Esophagus squamous epithelium (tissue), 5 donors: ENCODE measurements at regions not wholly inside any gene's neighbourhood (a gene's known extent, or its start where the extent isn't known, plus 50 kb on each side); places are given as distances from the start of the nearest gene placed in this dataset.

Experiments used
- DNase-seq: peaks from one replicate; lab custom pipeline; 2025; lab: John Stamatoyannopoulos, UW
- H3K27ac ChIP-seq, 4 donors: fragments of 200-600 bp; sonication (generic); one replicate each; pipeline ENCODE4 v1.5.1; 2016 to 2019; ENCODE audit warnings: mild to moderate bottlenecking in 1 of 4
- H3K27me3 ChIP-seq, 4 donors: fragments of 200-600 bp; sonication (generic); 1 replicate in 3 of 4; 2 replicates in 1 of 4; pipeline versions ENCODE4 v1.5.1 to v1.6.0; 2017 to 2021; ENCODE audit warnings: antibody characterized with exemption in 1 of 4
- H3K36me3 ChIP-seq, 3 donors: fragments of 200-600 bp; sonication (generic); one replicate each; pipeline ENCODE4 v1.5.1; 2016 to 2019
- H3K4me1 ChIP-seq, 3 donors: fragments of 200-600 bp; sonication (generic); one replicate each; pipeline ENCODE4 v1.5.1; 2017 to 2019
- H3K4me3 ChIP-seq, 4 donors: fragments of 200-600 bp; sonication (generic); 1 replicate in 3 of 4; 2 replicates in 1 of 4; pipeline ENCODE4 v1.5.1; 2016 to 2019; ENCODE audit warnings: mild to moderate bottlenecking in 2 of 4, moderate library complexity in 1 of 4
- H3K9me3 ChIP-seq, 3 donors: fragments of 200-600 bp; sonication (generic); one replicate each; pipeline ENCODE4 v1.5.1; 2016 to 2019
- POLR2A ChIP-seq, 4 donors: fragments of 450-650 bp; IDR thresholded peaks; one replicate each; pipeline ENCODE4 v1.6.1; 2017; ENCODE audit warnings: antibody characterized with exemption in 4 of 4, mild to moderate bottlenecking in 4 of 4, moderate library complexity in 3 of 4
- whole genome bisulfite sequencing, 2 donors: methylation state at CpG; one replicate each; pipeline ENCODE4 v1.1.5; 2018; 5-methylcytosine and 5-hydroxymethylcytosine counted together
- intact Hi-C: fragments of 100-400 bp; cut with DNase I; formaldehyde crosslinking; loops from one replicate; pipeline ENCODE4 v1.15.0; 2022
- TF ChIP-seq, protein P1 (sequence below), 6 experiments: fragments of 450-650 bp in 4 of 6; fragments of 200-600 bp in 2 of 6; sonication (generic) in 2 of 6; IDR thresholded peaks; one replicate each; pipeline ENCODE4 v1.5.1; 2016 to 2019; ENCODE audit warnings: antibody characterized with exemption in 6 of 6, mild to moderate bottlenecking in 4 of 6, moderate library complexity in 4 of 6
- donor health status: DM: yes; HTN: yes; CAD: no.

DNA sequence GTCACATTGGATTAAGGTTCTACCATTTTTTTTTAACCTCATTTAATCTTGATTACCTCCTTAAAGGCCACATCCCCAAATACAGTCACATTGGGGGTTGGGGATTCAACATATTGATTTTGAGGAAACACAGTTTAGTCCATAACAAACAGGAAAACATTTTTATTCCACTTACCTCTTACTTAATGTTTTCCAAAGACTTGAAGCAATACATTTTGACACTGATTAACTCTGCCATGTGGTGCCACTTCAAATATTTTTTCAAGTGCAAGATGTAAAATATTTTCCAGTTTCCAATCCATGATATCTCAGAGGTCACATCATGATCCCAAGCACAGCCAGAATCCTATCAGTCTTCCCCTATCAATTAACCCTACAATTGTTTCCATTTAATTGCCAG, 548.0 kb downstream of the CSNK1G3 start:
- Histone ChIP-seq H3K4me1 (peaks cover 0 to 63% (median 19%) of the 10 kb centered on the region in 3 donors), H3K36me3 (no peaks in the 10 kb centered on the region), H3K9me3 (no peaks in the 10 kb centered on the region), H3K27ac (no peak overlapping the region), H3K27me3 (no peaks in the 10 kb centered on the region), H3K4me3 (no peak overlapping the region)
- TF ChIP-seq, protein P1, sequence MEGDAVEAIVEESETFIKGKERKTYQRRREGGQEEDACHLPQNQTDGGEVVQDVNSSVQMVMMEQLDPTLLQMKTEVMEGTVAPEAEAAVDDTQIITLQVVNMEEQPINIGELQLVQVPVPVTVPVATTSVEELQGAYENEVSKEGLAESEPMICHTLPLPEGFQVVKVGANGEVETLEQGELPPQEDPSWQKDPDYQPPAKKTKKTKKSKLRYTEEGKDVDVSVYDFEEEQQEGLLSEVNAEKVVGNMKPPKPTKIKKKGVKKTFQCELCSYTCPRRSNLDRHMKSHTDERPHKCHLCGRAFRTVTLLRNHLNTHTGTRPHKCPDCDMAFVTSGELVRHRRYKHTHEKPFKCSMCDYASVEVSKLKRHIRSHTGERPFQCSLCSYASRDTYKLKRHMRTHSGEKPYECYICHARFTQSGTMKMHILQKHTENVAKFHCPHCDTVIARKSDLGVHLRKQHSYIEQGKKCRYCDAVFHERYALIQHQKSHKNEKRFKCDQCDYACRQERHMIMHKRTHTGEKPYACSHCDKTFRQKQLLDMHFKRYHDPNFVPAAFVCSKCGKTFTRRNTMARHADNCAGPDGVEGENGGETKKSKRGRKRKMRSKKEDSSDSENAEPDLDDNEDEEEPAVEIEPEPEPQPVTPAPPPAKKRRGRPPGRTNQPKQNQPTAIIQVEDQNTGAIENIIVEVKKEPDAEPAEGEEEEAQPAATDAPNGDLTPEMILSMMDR (IDR thresholded peaks at IDR 0.05), result no peak
- TF ChIP-seq POLR2A (IDR thresholded peaks at IDR 0.05), result no peak
- intact Hi-C loops, result no loop called here
- DNase-seq, result no peak

DNA sequence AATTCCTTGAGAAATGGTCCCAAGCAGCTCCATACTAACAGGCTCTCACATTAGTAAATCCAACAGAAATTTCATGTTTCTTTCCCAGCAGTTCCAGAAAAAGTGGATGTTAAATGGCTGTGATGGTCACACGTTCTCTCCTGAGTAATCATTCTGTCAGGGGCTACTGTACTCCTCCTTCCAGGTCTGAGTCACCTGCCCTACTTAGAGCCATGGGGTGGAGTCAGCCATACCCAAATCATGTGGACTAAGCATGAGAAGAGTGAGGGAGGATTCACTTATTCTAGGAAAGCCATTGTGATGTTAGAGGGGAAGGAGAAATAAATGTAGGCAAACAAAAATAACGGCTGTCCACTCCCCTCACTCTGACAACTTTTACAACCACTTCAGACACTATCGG, 547.2 kb downstream of the CSNK1G3 start:
- no peaks in the 10 kb centered on the region for H3K36me3 ChIP-seq
- WGBS, 2 donors, result 74 to 84% methylated on average over 3 of the region's 3 CpGs
- H3K4me3 ChIP-seq, result no peak overlapping the region
- DNase-seq, result no peak
- peaks cover 0 to 63% (median 19%) of the 10 kb centered on the region in 3 donors for H3K4me1 ChIP-seq
- H3K27ac ChIP-seq, result no peak overlapping the region
- intact Hi-C loops, result no loop called here
- H3K9me3 ChIP-seq, result no peaks in the 10 kb centered on the region
- TF ChIP-seq, protein P1 (IDR thresholded peaks at IDR 0.05), result no peak
- TF ChIP-seq POLR2A (IDR thresholded peaks at IDR 0.05), result no peak
- H3K27me3 ChIP-seq, result no peaks in the 10 kb centered on the region

DNA sequence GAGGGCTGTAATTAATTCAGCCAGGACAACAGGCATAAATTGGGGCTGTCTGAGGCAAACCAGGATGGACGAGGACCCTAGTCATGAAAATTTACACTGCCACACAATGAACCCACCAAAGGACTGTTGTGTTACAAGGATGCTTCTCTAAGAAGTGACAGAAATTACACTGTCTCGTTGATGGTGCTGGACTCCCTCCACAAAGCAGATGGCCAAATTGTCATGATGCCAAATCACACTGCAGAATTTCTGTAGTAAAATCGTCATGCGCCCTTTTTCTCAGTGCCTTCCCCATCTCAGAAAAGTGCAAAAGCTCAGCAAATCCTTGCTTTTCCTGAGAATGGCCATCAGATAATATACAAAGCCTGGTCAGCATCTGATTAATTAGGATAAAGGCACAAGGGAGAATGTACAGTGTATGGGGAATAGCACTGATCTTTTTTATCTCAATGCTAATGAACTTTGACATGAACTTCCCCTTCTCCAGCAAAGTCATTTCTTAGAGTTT, 545.8 kb downstream of the CSNK1G3 start:
- 24 to 57% methylated on average over 4 of the region's 4 CpGs for WGBS, 2 donors
- H3K4me3 ChIP-seq, result peak overlapping the region in 1 of 4 donors; percentile 6

DNA sequence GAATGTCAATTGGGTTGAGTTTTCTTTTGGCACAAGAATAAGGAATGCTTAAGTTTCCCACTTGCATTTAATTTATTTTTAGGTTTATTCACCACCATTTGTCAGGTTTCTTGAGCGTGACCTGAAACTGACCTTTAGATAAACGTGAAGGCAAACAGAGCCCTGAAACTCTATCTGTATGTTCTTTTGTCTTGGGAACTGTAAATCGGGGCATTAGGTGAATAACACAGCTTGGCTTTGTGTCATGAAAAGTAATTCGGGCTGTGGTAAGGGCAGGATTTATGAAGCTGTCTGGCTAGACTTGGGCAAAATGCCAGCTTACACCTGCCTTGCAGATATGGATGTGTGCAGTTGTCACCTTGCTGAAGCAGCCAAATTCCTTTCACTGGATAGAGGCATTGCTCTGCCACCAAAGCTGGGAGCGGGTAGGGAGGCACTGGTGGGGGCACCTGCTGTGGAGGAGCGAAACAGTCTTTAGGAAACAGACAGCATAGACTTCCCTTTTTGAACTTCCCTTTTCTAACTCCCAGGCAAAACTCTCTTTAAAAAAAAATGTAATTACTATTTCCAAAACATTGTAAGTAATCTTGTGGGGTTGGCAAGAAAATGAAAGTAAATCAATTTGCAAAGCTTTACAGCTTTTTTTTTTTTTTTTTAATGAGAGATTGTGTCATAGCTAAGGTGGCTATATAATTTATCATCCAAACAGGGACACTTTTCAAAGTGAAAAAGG, 545.2 kb downstream of the CSNK1G3 start:
- Histone ChIP-seq H3K9me3 (no peaks in the 10 kb centered on the region), H3K4me1 (peaks cover 0 to 61% (median 19%) of the 10 kb centered on the region in 3 donors), H3K27me3 (no peaks in the 10 kb centered on the region), H3K27ac (peak overlapping the region in 2 of 4 donors; percentile 9 to 21), H3K4me3 (peak overlapping the region in 2 of 4 donors; percentile 6 to 44), H3K36me3 (no peaks in the 10 kb centered on the region)
- WGBS, 2 donors, result 19 to 20% methylated on average over 6 of the region's 6 CpGs
- TF ChIP-seq POLR2A (IDR thresholded peaks at IDR 0.05), result no peak
- TF ChIP-seq, protein P1 (IDR thresholded peaks at IDR 0.05), result no peak
- intact Hi-C loops, result no loop called here
- DNase-seq, result no peak

More for the DNA sequence above, 545.8 kb downstream of the CSNK1G3 start:
- peak overlapping the region in 1 of 4 donors; percentile 21 for H3K27ac ChIP-seq
- H3K4me1 ChIP-seq, result peaks cover 0 to 63% (median 19%) of the 10 kb centered on the region in 3 donors
- TF ChIP-seq, protein P1 (IDR thresholded peaks at IDR 0.05), result no peak
- no peak for TF ChIP-seq POLR2A (IDR thresholded peaks at IDR 0.05)
- no peaks in the 10 kb centered on the region for H3K27me3 ChIP-seq
- no peak for DNase-seq
- intact Hi-C loops, result no loop called here
- H3K36me3 ChIP-seq, result no peaks in the 10 kb centered on the region
- no peaks in the 10 kb centered on the region for H3K9me3 ChIP-seq

DNA sequence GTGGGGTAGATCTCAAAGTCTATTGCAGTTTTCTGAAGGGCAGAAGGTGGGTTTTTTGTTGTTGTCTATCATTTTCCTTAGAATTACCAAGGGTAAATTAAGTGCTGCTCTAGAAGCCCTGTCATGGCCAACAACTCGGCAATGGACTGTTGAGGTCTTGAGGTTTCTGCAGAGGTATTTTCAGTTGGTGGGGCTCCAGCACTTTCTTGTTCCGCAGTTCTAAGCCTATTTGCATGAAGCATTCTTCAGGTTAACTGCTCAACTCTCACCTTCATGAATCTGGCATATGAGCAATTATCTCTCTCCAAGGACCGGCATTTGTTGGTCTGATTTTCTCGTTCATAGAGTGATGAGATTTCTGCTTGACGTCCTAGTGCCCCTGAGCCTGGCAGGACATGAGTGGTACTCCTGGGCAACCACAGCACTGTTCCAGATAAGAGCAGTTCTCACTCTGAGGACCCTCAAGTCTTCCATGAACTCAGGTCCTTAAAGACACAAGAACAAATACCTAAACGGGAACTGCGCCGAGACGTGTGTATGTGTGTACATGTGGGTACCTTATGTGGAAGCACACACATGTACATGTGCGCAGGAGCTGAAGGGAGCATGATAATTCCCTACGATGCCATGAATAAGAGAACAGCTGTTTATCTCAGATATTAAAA, 544.5 kb downstream of the CSNK1G3 start:
- intact Hi-C loops, result no loop called here
- peak overlapping the region in 1 of 4 donors; percentile 44 for H3K4me3 ChIP-seq
- peaks cover 0 to 54% (median 15%) of the 10 kb centered on the region in 3 donors for H3K4me1 ChIP-seq
- H3K36me3 ChIP-seq, result no peaks in the 10 kb centered on the region
- no peak overlapping the region for H3K27ac ChIP-seq
- no peaks in the 10 kb centered on the region for H3K9me3 ChIP-seq
- no peak for TF ChIP-seq POLR2A (IDR thresholded peaks at IDR 0.05)
- TF ChIP-seq, protein P1 (IDR thresholded peaks at IDR 0.05), result no peak
- WGBS, 2 donors, result 75% methylated on average over 10 to 11 of the region's 11 CpGs
- DNase-seq, result no peak
- no peaks in the 10 kb centered on the region for H3K27me3 ChIP-seq
